ENCODE measurements at regions not wholly inside any gene's neighbourhood (a gene's known extent, or its start where the extent isn't known, plus 50 kb on each side); places are given as distances from the start of the nearest gene placed in this dataset.

DNA sequence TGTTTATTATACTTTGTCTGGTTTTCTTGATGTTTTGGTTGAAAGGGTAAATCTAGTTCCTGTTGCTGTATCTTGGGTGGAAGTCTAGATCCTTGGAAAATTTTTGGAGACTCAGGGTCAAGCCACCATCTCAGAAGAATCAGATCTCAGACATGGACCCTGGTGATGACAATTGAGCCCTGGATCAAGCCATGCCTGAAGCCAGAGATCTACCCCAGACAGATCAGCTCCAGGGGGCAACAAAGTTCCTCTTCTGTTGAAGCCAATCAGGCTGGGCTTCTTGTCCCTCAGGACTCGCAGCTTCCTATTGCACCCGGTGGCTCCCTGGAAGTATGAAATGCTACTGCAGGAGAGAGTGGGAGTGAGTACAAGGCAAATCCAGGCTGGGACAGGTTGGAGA, 106.9 kb downstream of the UNCX start:
- FAIRE-seq (no peak), DNase-seq (ENCODE audit: extremely low spot score, insufficient read length, low read depth) (no peak)

DNA sequence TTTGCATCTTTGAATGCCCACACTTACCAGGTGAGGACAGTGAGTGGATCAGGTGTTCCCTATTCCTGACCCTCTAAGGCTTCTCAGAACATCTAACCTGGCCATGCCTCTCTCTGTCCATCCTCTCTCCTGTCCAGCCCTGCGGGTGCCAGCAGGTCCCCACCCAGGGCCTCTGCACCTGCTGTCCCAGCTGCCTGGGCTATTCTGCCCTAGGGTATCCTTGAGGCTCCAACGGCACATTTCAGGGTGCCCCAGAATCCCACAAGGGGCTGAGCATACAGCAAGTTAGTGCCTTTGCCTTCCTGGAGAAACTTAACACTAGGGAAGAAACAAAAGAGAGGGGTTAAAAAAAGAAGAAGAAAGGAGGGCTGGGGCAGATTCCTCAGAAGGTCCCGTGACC, 107.4 kb downstream of the UNCX start:
- DNase-seq (ENCODE audit: extremely low spot score, insufficient read length, low read depth) (no peak), FAIRE-seq (no peak)

DNA sequence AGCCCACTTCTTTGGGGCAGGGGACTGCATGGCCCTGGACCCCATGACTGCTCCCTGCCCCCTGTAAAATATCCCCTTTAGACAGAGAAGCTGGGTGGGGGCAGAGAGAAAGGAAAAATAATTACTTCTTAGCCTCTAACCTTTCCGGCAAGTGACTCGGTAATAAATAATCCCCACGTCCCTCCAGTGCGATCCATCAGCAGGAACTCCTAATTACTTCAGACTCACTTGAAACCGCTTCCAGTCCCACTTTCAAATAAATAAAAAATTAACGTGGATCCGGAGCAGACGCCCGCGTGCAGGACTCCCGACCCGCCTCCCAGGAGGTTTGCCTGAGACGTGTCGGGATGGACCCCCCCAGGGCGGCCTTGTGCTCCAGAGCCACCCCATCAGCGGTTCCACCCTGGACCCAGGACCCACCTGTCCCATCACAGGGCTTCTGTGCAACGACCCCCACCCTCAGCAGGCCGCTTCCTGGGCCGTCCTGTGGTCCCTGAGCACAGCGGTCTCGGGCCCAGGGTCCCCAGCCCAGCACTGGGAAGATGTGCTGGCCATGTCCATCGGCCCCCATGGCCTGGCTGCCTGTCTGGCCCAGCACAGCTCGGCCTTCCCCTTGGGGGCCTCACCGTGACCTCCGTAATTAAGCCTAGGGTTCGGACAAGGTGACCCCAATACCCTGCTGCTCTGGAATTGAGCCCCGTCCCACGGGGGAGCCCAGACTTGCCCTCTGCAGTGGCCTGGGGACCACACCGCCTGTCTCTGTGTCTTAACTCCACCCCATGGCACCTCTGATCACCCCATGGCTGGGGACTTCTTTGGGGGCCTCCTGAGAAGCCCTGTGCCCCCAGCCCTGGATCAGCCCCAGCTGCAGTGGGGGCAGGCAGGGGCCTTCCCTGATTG, 108.0 kb downstream of the UNCX start:
- DNase-seq (ENCODE audit: extremely low spot score, insufficient read length, low read depth) (no peak), FAIRE-seq (no peak)

DNA sequence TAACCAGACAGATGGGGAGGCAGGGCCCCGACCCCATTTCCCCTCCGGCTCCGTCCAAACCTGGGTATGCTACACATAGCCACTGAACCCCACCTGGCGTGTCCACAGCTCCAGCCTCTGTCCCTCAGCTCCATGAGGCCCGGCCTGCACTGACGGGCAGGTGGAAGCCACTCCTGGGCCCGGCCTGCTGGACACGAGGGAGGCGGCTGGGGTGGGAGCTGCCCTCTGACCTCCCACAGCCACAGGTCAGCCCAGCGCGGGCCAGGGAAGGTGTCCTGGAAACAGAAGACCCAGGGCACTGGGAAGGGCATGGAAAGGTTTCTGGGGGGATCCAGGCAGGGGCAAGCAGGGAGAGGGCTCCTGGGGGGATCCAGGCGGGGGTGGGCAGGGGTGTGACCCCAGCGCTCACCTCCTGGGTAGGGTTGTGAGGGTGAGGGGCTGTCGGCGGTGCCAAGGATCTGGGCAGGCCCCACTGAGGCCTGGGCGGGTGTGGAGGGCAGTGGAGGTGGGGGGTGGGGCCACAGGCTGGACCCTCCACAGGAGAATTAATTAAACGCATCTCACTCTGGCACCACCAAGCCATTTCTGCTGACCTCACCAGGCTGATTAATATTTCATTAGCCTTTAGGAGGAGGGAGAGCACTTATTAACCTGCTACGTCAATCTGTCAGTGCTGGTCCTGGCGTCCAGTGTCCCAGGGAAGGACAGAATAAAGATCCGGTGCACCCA, 108.9 kb downstream of the UNCX start:
- FAIRE-seq: no peak
- DNase-seq (ENCODE audit: extremely low spot score, insufficient read length, low read depth): no peak

DNA sequence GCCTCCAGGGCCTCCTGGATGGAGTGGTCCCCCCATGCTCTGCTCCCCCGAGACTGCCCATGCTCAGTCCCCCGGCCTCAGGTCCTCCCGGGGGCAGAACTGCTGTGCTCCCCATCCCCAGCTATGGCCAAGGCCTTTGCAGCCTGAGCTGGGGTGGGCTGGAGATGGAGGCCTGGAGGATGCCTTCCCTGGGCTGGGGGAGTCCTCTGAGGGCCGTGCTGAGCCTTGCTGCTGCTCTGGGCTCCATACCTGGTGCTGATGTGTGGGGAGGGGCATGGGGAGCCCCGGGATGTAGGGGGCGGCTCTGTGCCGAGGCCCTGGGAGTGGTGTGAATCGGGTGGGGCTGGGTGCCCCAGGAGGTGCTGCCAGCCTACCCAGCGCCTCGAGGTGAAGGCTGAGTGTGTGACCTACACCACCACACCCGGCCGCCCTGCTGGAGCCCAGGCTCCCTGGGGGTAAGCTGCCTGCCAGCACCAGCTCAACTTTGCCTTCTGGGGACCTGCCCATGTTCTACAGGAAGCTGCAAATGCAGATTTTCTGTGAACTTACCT, 109.5 kb downstream of the UNCX start:
- FAIRE-seq: no peak
- DNase-seq (ENCODE audit: extremely low spot score, insufficient read length, low read depth): no peak

DNA sequence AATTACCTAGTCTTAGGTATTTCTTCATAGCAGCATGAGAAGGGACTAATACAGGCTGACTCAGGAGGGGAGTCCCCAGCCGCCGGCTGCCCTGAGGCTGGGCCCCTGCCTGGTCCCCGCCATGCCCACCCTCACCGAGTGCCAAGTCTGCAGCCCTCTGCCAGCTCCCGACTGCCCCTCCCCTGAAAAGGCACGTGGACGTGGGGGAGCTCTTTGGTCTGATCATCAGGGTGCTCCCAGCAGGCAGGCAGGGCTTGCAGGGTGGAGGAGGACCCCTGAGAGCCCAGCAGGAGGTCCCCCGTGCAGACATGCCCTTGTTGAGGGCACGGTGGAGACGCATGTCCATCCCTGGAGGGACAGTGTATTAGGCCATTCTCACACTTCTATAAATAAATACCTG, 110.9 kb downstream of the UNCX start:
- FAIRE-seq: no peak
- no peak for DNase-seq (ENCODE audit: extremely low spot score, insufficient read length, low read depth)

DNA sequence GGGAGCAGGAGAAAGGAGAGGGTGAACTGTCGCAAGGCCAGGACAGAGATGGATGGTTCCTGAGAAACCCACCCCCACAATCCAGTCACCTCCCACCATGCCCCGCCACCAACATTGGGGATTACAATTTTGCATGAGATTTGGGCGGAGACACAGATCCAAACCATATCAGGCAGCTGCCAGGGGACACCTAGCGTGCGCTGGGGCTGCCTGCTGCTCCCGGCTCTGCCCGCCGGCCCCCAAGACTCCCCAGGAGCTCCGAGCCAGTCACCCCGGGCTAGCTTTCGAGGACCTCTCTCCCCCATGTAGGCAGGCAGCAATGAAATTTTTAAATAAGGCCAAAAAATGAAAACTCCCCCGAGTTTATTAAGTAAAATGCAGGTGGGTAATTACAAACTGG, 111.7 kb downstream of the UNCX start:
- FAIRE-seq: no peak

DNA sequence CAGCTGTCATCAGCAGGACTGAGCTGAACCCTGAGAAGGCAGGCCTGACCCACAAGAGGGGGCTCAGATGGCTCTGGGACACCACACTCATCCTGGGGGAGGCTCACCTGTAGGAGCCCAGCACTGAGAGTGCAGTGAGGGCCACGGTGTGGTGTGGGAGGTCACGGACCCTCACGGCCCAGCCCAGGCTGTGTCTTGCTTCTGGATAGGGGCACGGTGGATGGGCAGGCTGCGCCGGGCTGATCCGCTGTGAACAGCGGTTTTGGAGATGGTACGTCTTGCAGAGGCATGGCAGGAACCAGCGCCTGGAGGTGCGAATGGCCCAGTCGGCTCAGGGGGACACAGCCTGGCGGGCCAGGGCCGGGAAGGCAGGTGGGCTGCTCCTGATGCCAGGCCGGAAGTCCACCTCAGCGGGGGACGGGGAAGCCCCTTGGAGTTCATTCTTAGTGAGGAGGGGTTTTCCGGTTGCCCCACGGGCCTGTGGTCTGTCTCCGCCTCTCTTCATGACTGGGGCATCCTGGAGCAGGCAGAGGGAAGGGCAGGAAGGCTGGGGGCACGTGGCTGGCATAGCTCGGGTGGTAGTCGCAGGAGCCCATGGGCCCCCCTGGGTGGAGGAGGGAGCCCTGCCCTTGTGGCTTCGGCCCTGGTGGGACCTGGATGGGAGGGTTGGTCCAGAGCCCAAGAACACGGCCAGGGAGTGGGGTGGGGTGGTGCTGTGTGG, 112.5 kb downstream of the UNCX start:
- FAIRE-seq (no peak), DNase-seq (ENCODE audit: extremely low spot score, insufficient read length, low read depth) (no peak)

More for the DNA sequence above, 111.7 kb downstream of the UNCX start:
- no peak for DNase-seq (ENCODE audit: extremely low spot score, insufficient read length, low read depth)

DNA sequence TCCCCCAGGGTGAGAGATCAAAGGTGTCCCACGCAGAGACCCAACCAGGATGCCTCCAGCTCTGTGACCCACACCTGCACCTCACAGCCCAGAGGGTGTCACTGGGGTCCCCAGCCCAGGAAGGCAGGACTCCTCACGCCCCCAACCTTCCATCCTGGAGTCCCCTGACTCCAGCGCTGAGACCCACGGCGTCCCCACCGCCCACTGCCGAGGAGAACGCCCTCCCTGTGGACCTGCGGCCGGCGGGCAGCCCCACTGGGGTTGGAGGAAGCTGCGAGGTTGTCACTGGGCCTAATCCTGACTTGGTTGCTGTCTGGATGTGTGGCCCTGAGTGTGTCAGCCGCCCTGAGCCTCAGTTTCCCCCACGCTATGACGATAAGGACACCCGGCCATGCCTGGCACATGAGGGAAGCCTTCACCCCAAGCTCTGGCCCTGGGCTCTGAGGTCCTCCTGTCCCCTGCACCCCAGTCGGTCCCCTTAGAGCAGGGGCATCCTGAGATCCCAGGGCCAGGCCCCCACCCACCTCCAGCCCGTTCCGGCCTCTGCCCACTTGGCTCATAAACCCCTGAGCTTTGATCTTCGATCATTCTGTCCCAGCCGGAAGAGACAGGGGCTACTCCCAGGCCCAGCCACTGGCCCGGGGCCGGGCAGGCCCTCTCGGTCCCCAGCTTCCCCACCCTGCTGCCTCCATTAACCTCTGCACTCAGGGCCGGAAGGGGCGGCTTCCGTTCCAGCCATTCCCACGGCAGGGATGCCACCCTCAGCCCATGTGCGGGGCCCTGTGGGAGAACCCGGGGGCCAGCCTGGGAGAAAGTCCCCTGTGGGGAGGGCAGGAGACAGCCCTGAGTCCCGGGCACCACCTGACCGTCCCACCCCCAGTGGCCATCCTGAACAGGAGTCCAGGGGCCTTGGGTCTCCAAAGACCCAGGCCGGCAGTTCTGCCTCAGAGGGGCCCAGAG, 113.2 kb downstream of the MICALL2 start:
- no peak for FAIRE-seq
- no peak for DNase-seq (ENCODE audit: extremely low spot score, insufficient read length, low read depth)

DNA sequence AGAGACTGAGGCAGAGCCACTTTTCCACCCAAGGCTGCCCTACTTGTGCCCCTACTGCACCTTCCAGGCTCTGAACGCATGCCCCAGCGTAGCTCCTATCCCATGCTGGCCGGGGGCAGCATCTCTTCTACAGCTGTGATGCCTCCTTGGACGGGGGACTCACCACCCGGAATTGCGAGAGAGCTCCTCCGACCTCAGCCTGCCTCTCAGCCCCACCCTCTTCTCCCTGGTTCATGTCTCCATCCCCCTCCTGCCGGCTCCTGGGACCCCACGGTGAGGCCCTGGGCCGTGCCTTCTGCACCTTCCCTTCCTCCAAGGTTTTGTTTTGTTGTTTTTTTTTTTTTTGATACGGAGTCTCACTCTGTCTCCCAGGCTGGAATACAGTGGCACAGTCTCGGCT, 112.4 kb downstream of the MICALL2 start:
- DNase-seq (ENCODE audit: extremely low spot score, insufficient read length, low read depth) (no peak), FAIRE-seq (no peak)

DNA sequence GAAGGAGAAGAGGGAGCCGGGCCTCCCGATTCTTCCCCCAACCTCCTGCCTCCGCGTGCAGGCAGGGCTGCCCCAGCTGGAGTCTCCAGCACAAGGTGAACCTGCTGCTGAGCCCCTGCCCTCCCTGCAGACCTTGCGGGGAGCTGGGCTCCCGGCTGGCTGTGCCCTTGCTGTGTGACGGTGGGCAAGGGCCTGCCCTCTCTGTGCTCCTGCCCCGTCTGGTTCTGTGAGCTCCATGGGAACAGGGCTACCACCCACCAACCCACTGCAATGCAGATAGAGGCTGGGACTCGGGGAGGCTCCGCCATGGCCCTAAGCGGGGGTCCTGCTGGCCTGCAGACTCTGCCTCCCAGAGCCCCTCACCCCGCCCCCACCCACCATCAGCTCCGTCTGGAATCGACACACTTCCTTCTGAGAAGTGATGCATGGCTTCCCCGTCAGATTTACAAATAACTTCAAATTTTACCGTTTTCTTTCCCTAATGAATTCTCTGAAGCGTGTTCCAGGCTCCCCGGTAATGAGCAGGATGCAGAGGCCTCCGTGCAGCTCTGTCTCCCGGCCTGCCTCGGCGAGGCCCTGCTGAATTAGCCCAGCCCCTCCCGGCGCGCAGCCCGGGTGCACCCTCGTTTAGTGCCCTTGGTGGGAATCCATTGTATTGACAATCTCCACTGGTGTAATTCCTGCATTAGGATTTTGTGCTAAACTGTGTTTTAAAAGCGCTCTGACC, 111.0 kb downstream of the MICALL2 start:
- no peak for DNase-seq (ENCODE audit: extremely low spot score, insufficient read length, low read depth)
- FAIRE-seq: no peak

DNA sequence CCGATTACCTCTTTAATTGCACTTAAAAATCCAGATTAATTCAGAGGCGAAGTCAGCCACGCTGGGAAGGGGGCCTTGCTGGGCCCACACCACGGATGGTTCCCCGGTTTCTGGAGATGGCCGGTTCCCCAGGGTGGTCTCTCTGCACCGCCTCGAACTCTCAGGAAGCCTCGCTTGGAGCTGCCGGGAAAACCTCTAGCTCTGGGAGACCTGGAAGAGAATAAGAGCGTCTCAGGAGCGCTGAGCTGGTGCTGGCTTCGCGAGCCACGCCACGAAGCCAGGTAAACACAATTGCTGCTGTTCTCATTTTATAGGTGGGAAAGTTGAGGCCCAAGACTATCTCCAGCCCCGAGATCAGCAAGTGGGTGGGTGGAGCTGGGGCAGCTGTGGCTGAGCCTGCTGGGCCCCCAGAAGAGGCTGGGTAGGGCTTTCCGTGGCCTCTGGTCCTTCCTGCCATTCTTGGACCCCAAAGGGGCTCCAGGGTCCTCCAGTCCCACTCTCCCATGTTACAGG, 110.4 kb downstream of the MICALL2 start:
- DNase-seq (ENCODE audit: extremely low spot score, insufficient read length, low read depth) (no peak), FAIRE-seq (no peak)

DNA sequence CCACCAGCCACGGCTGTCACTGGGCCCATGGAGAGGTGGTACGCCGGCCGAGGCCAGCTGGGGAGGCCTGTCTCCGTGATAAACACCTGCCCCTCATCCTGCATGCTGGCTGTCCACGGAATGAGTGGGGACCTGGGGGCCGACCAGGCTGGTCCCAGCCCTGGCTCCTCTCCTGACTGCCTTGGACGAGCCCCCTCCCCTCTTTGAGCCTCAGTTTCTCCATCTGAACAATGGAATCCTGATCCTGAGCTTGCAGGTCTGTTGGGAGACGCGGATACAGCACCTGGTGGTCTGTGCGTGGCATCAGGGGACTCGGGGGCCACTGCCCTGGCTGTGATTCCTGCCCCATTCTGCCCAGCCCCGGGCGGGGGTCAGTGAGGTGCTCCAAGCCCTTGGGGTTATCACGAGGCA, 109.9 kb downstream of the MICALL2 start:
- FAIRE-seq: no peak
- no peak for DNase-seq (ENCODE audit: extremely low spot score, insufficient read length, low read depth)

DNA sequence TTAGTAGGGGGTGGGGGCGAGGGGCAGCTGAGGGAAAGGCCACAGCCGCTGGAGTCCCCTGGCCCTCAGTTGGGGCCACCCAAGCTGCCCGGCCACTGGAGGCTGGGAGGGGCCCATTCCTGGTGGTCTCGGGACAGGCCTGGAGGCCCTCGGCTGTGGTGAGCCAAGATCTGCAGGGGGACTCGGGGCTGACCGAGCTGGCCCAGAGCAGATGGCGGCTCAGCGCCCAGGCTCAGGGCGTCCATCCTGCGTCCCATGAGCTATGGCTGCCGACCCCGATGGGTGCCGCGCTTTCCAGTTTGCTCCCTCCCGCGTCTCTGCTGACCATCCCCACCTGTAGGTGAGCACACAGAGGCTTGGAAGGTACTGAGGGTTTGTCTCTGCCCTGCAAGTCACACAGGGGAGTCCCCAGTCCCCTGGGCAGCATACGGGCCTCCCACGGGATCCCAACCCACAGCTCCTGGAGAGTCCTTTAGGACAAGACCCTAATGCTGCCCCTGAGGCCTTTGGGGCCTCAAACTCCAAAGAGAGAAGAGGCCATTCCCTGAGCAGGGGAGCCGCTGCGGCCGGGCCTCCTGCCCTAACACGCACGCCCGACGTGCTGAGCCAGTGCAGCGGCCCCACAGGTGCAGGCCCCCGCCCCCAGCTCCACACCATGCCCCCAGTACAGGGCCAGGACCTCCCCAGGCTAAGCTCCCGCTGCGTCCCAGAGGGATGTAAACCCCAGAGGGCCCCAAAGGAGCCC, 107.2 kb downstream of the MICALL2 start:
- DNase-seq (ENCODE audit: extremely low spot score, insufficient read length, low read depth): no peak
- no peak for FAIRE-seq

DNA sequence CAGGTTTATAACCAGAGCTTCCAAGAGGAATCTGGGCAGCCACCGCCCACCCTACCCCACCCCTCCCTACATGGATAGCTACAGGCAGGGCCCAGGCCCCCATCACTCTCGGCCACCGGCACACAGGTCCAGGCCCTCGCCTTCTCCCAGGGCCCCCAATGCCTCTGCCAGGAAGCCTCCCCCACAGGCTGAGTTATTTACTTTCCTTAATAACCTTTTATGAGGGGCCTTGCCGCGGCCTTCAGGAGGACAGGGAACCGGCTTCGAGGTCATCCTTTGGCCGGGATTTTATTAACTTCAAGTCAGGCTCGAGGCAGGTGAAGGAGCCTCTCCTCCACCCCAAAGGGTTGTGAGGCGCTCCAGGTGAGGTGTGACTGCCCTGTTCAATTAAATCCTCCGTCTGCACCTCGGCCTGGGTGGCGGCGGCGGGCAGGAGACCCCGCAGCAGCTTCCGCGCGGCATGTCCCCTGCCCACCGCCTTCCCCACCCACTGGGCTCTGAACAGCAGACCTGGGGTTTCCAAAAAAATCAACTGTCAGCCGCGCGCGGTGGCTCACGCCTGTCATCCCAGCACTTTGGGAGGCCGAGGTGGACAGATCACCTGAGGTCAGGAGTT, 106.5 kb downstream of the MICALL2 start:
- DNase-seq (ENCODE audit: extremely low spot score, insufficient read length, low read depth): no peak
- no peak for FAIRE-seq

DNA sequence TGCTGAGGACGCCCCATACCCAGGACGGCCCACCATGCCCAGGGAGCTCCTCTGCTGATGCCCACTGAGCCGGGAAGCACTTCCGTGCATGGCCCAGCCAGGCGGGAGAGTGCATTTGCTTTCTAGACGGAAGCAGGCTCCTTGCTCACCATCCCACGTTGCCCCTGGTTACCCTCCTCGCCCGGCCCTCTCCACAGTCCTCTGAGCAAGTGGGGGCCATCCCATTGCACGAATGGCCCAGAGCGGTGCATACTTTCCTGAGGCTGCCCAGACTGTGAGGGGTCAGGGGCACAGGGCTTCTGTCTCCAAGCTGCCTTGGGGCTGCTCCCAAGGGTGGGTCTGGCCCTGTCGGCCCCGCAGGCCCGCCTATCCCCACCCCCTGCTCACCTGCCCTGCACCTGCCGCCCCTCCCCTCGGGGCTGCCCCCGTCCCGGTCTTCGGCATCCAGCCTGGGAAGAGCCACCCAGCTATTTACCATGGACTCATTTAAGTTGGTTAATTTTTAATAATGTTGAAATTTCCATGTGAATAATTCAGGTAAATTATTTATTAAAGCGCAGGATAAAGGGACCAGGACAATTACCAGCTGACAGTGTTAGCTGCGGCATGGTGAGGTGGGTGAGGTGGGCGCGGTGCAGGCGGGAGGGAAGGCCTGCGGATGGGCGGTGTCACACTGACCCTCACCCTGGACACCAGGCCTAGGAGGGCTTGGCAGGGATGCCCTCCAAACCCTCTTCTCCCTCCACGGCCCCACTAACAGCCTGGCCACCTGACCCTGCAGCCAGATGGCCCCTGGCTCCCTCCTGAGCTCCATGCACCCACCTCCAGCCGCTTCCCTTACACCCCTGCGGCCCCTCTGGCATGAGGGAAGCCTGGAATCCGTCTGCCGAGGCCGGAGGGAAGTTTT, 104.4 kb downstream of the MICALL2 start:
- no peak for FAIRE-seq
- no peak for DNase-seq (ENCODE audit: extremely low spot score, insufficient read length, low read depth)

All from GM18507 (cell line).